EH (cell line): ENCODE measurements at regions not wholly inside any gene's neighbourhood (a gene's known extent, or its start where the extent isn't known, plus 50 kb on each side); places are given as distances from the start of the nearest gene placed in this dataset.

Source experiments
- DNase-seq: peaks from one replicate; pipeline ENCODE4 v3.0.0-alpha.2; 2015; ENCODE audit warnings: low read depth

DNA sequence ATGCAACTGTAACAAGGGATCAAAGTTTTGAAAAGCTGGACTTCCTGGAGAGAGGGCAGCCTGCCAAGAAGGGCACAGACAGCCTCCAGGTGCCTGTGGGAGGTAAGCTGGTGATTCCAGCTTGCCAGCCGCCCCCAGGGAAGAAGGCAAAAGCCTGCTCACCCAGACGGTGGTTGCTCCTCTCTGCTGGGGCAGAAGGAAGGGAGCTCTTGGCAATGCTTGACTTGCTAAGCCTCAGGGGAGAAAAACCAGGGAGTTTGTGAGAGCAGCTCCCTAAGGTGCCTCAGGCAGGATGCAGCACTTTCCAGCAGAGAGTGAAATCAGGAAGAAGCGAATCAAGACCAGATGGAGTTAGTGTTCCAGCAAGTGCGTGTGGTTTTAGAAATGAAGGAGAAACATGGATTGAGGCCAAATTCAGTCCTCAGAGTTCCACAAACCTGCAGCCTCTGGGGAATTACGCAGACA lies 553.6 kb downstream of the BUD13 start:
- peak; percentile 3 for DNase-seq

DNA sequence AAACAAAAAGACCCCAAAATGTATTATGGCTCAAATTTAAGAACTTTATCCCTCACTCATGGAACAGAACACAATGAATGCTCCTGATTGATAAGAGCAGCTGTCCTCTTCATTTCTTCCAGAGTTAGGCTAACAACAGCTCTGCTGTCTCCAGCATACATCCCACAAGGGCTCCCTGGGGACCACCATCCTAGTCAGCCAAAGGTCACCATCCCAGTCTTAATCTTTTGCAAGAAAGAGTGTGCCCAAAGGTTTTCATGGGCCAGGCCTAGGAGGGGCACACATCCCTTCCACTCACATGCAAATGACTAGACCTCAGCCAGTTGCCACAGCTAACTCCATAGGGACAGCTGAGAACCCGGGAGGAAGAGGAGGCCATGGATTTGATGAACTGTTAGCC lies 555.3 kb downstream of the BUD13 start:
- DNase-seq = no peak

DNA sequence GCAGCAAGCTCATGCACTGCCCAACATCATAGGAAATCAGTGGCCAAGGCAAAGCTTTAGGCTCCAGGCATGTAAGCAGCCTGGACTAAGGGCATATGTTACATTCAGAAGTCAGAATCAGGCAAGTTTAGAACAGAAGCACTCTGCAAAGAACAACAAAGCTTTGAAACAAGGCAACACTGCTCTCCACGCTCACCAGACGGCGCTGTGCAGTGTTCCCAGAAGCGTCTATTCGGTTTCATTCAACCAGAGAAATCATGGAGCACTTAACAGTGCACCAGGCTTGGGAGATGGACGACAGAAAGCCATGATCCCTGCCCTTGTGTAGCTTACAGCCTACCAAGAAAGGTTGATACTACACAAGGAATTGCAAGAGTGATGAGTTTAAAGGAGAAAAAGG lies 555.8 kb downstream of the BUD13 start:
- peak; percentile 29 for DNase-seq

GRCh38 chr11:116215471-116216113 lies 557.2 kb downstream of the BUD13 start:
- no peak for DNase-seq

DNA sequence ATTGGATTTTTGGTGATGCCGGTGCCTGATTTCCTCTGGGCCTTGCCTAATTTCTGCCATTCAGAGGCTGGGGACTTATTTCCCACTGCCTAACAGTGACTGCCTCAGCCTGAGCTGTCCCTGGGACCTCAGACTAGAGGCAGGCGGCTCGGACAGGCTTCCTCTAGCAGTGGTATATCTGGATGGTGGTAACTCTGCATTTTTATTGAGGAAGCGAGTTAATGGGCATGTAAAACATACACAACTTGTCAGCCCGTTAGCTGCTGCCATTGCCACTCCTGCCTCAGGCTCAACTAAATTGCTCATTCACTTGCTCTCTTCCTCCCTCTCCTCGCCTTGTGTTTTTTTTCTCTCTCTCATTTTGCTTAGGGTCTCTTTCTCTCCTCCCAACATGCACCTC lies 561.6 kb downstream of the BUD13 start:
- no peak for DNase-seq

- DNase-seq = no peak
Observed at GRCh38 chr11:116210663-116211062, 562.1 kb downstream of the BUD13 start.

GRCh38 chr11:116209255-116209654 lies 563.5 kb downstream of the BUD13 start:
- no peak for DNase-seq

DNA sequence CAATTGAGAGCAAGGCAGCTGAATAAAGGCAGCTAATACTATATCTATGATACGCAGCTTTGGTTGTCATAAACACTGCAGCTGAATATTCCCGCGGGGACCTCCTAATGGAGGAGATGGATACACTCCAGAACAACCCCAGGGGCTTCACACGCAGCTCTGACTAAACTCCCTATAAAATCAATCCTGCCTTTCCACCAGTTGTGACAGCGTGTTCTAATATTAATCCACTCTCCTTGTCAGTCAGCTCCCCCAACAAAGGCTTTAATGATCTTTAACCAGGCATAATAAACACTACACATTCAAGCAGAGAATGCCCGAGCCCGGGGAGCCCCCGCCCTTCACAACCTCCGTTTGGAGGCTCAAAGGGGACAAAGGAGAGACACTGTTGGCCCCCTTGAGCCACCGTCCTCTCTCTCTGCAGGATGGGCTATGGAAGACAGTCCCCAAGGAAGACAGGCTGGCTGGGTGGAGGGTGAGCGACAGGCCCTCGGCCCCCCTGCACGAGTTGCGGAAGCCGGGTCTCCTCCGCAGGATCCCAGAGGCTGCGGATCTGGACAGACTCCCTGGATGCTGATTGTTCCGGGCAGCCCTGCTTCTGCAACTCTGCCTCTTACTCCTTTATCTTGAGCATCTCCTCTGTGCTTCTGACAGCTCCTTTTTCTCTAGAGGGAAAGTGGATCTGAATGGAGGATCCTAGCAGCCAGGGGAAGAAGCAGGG lies 565.2 kb downstream of the BUD13 start:
- no peak for DNase-seq

DNA sequence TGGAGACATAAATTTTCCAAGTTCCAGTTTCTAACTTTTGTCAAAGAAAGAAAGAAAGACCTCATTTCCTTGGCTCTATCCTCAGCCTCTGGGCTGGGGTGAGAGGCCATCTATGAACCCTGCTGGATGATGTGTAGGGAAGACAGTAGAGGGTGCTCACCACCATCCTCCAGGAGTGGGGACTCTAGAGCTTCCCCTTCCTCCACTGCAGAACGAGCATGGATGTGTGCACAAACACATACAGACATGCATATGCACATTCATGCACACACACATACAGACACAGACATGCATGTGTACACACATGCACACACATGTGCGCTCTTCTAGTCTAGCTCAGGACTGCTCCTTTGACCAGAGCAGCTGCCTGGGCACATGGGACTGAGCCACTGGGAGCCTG lies 565.8 kb downstream of the BUD13 start:
- no peak for DNase-seq

- no peak for DNase-seq
Observed at GRCh38 chr11:116202922-116203321, 569.9 kb downstream of the BUD13 start.

- DNase-seq = no peak
Observed at GRCh38 chr11:116200564-116200963, 572.2 kb downstream of the BUD13 start.

- DNase-seq = no peak
Observed at GRCh38 chr11:116199182-116199581, 573.6 kb downstream of the BUD13 start.

DNA sequence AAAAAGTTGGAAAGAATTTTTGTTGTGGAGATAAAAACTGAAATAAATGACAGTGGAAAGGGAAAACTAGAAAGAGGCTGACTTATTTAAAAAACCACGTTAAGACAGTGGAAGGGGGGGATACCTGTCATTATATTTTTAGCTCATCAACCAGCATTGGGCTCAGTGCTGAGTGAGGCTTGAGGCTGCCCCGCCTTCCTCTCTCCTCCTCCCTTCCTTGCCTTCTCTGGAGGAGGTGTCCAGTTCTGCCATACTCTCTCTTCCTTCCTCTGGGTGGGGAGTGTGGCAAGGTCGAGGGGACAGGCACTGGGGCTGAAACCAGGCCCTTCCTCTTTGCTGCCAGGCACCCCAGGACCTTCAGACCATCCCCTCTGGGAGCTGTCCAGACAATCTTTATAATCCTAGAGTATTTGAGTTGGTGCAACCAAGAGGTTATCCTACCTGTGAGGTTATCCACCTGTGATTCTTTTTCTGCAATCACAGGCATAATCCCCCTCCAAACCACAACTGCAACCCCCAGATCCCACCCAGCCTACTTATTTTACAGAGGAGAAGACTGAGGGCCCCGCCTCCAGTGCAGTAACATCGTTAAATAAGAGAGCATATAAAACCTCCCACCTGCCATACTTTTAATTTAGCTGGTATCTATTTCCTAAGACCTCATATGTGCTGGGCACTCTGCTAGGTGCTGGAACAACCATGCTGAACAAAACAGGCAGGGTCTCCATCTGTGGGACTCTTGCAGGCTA lies 578.5 kb downstream of the BUD13 start:
- DNase-seq = no peak

DNA sequence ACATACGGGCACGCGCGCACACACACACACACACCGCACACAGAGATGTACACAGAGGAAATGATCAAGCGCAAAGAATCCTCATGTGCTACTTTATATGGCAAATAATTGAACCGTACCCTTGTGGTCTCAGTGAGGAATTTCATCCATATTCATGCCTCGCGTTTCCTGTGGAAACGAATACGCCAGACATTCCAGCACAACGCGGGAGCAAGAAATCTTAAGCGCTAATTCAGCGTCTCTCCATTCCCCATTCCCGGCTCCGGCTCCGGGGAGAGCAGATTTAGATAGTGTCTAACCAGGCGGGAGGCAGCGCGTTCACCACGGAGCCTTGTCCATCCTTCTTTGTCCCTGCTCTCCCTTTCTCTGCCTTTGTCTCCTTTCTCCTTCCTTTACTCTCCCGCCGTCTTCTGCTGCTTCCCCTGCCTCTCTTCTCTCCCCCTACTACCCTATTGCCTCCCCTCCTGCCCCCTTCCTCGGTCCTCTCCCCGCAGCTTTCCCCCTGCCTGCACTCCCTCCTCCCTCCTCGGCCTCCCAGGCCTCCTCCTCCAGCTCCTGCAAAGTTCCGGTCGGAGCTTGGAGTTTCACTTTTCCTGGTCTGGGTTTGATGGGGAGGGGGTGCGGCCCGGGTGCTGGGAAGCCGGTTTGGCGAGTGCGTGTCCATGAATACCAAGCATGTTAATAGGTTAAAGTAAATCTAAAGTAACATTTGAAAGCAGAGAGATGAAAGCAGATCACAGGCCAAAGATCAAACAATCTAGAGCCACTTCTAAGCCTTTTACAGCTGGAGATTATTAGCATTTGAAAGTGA lies 579.3 kb downstream of the BUD13 start:
- peak; percentile 57 for DNase-seq

DNA sequence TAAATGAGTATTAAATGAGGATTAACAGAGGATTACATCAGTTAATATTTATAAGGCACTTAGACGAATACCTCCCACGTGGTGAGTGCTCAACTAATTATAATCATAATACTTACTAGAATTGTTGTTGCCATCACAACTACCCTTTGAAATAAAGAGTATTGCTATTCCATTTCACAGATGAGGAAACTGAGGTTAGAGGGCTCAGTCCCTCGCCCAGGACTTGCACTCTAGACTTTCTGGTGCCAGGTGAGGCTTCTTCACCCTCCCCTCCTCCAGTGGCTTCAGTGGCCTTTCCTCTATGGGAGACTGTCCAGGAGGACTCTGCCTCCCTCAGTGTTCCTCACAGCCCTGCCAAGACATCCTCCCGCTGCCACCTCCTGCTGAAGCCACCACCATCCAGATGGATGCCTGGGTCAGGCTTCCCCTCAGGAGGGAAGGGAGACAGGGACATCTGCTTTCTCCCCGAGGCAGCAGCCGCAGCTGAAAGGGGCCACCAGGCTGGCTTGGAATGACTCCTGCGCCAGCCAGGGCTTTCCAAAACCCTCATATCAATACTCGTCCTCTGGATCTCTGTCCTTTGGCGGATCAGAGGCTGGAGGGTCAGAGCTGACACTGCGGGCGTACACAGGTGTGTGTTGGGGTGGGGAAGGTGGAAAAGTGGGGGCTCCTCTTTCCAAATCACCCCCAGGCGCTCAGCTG lies 580.1 kb downstream of the BUD13 start:
- DNase-seq = no peak

DNA sequence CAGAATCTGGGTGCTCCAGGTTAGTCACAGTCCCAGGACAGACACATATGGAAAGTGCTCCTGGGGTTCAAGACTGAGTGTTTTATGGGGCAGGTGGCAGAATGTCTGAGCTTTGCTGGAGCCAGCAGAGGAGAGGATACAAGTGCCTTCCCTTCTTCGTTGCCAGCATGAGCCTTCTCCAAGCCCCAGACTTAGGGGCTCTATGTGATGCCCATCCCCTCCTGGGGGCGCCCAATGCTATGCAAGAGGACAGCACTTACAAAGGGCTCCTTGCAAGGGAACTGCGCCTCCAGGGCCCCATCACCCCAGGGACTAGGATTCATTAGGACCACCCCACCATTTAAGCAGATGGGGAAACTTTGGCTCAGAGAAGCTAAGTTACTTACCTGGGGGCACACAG lies 581.9 kb downstream of the BUD13 start:
- DNase-seq = no peak

DNA sequence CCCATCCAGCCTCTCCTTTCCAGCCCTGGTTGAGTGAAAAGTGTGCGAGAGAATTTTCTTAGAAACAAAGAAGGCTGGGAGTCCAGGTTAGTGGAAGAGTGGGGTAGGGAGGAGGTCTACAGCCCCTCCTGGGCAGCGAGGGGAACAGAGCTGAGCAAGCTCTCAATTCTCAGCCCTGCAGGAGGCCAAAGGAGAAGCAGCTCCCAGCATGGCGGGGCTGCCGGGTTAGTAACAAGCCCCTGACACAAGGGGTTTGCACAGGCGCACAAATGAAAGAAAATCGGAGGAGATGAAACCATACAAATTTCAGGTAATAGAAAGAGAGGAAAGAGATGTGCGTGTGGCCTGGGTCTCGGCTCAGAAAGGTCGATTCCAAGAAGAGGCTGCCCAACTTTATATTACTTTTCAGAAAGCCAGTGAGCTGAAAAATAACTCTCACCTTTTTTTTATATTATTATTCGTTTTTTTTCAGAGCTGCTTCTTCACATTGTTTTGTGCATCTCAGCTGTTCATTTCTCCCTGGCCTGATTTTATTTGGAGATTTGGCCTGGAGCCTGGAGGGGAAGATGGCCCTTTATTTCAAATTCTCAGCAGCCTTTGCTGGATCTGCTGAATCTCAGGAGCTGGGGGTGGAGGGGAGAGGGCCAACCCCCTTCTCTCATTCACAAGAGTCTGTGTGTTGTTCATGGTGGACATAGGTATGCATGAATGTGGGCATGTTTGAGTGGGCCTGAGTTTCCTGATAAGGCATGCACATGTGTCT lies 583.2 kb downstream of the BUD13 start:
- no peak for DNase-seq

- no peak for DNase-seq
Observed at GRCh38 chr11:116188350-116188749, 584.4 kb downstream of the BUD13 start.

- DNase-seq = no peak
Observed at GRCh38 chr11:116187026-116187425, 585.8 kb downstream of the BUD13 start.

- no peak for DNase-seq
Observed at GRCh38 chr11:116185551-116185950, 587.2 kb downstream of the BUD13 start.

- no peak for DNase-seq
Observed at GRCh38 chr11:116184763-116185162, 588.0 kb downstream of the BUD13 start.
